ENCODE measurements at regions not wholly inside any gene's neighbourhood (a gene's known extent, or its start where the extent isn't known, plus 50 kb on each side); places are given as distances from the start of the nearest gene placed in this dataset.

- no peak for DNase-seq (ENCODE audit: low read depth)
These were observed 49.7 kb downstream of the KLF12 start for GRCh38 chr13:74084375-74084935.

GRCh38 chr13:74082741-74083160 is 51.5 kb downstream of the KLF12 start:
- no peak for DNase-seq (ENCODE audit: low read depth)

GRCh38 chr13:74080762-74081161 is 53.4 kb downstream of the KLF12 start:
- no peak for DNase-seq (ENCODE audit: low read depth)

- no peak for DNase-seq (ENCODE audit: low read depth)
These were observed 56.4 kb downstream of the KLF12 start for GRCh38 chr13:74077792-74078191.

GRCh38 chr13:74077375-74077774 is 56.8 kb downstream of the KLF12 start:
- DNase-seq (ENCODE audit: low read depth): no peak

GRCh38 chr13:74074723-74075122 is 59.5 kb downstream of the KLF12 start:
- DNase-seq (ENCODE audit: low read depth): no peak

GRCh38 chr13:74073274-74073673 is 60.9 kb downstream of the KLF12 start:
- DNase-seq (ENCODE audit: low read depth): no peak

- no peak for DNase-seq (ENCODE audit: low read depth)
These were observed 63.7 kb downstream of the KLF12 start for GRCh38 chr13:74070513-74070912.

- no peak for DNase-seq (ENCODE audit: low read depth)
These were observed 64.1 kb downstream of the KLF12 start for GRCh38 chr13:74070065-74070464.

- no peak for DNase-seq (ENCODE audit: low read depth)
These were observed 65.7 kb downstream of the KLF12 start for GRCh38 chr13:74068471-74068870.

GRCh38 chr13:74067818-74068217 is 66.4 kb downstream of the KLF12 start:
- DNase-seq (ENCODE audit: low read depth): no peak

GRCh38 chr13:74066937-74067336 is 67.3 kb downstream of the KLF12 start:
- DNase-seq (ENCODE audit: low read depth): no peak

- DNase-seq (ENCODE audit: low read depth): no peak
These were observed 69.3 kb downstream of the KLF12 start for GRCh38 chr13:74064805-74065312.

- DNase-seq (ENCODE audit: low read depth): no peak
These were observed 70.6 kb downstream of the KLF12 start for GRCh38 chr13:74063533-74064100.

- no peak for DNase-seq (ENCODE audit: low read depth)
These were observed 71.3 kb downstream of the KLF12 start for GRCh38 chr13:74062933-74063332.

GRCh38 chr13:74061926-74062595 is 72.1 kb downstream of the KLF12 start:
- no peak for DNase-seq (ENCODE audit: low read depth)

- no peak for DNase-seq (ENCODE audit: low read depth)
These were observed 77.2 kb downstream of the KLF12 start for GRCh38 chr13:74056801-74057542.

- DNase-seq (ENCODE audit: low read depth): no peak
These were observed 81.7 kb downstream of the KLF12 start for GRCh38 chr13:74052402-74052928.

- no peak for DNase-seq (ENCODE audit: low read depth)
These were observed 85.4 kb downstream of the KLF12 start for GRCh38 chr13:74048756-74049155.

- DNase-seq (ENCODE audit: low read depth): no peak
These were observed 86.1 kb downstream of the KLF12 start for GRCh38 chr13:74047931-74048600.

GRCh38 chr13:74046431-74046830 is 87.8 kb downstream of the KLF12 start:
- no peak for DNase-seq (ENCODE audit: low read depth)

- DNase-seq (ENCODE audit: low read depth): no peak
These were observed 88.6 kb downstream of the KLF12 start for GRCh38 chr13:74045583-74045982.
